GM12878 (cell line): ENCODE measurements at regions not wholly inside any gene's neighbourhood (a gene's known extent, or its start where the extent isn't known, plus 50 kb on each side); places are given as distances from the start of the nearest gene placed in this dataset.

Experiments used
- ATAC-seq: fragments of 200-7000 bp; cut with Tn5 transposase; 3 replicates; pipeline ENCODE4 v1.9.1; 2020; ENCODE audit warnings: mild to moderate bottlenecking, moderate library complexity
- BruUV-seq: library from RNA; stranded (reverse); fragments of 400-500 nt; replicated peaks from 2 replicates; lab custom pipeline; 2021; lab: Mats Ljungman, UMichigan
- CTCF ChIA-PET: fragments of 300-600 bp; sonication (Branson Sonifier 250); formaldehyde crosslinking; extraction: SDS; loops from one replicate; lab custom pipeline; 2021; ENCODE audit warnings: inconsistent platforms; lab: Yijun Ruan, JAX
- POLR2A ChIA-PET: fragments of 350-600 bp; formaldehyde crosslinking; extraction: SDS; loops from one replicate; lab custom pipeline; 2021; ENCODE audit warnings: inconsistent platforms; lab: Charles Lee
- RAD21 ChIA-PET: fragments of 300-600 bp; sonication (Branson Sonifier 250); formaldehyde crosslinking; loops from one replicate; lab custom pipeline; 2023; ENCODE audit warnings: antibody characterized with exemption; ENCODE audit not compliant: unreplicated experiment; lab: Charles Lee
- SMC1A ChIA-PET: fragments of 300-600 bp; sonication (Branson Sonifier 250); formaldehyde crosslinking; loops from one replicate; lab custom pipeline; 2023; ENCODE audit not compliant: unreplicated experiment, uncharacterized antibody; lab: Charles Lee
- DNase-seq: peaks from one replicate; pipeline ENCODE4 v3.0.0-alpha.2; 2011; ENCODE audit warnings: low read depth, low spot score
- FAIRE-seq: peaks from 3 replicates; lab custom pipeline; 2011; peaks lifted over from hg19 to GRCh38; lab: Jason Lieb, UNC
- H2AFZ ChIP-seq: 2 replicates; pipeline ENCODE4 v1.6.0; 2011; ENCODE audit warnings: low read depth, low read length, control low read depth; ENCODE audit not compliant: control insufficient read depth
- H3K27ac ChIP-seq: 2 replicates; pipeline ENCODE4 v1.5.1; 2011; ENCODE audit warnings: control low read depth; ENCODE audit not compliant: control insufficient read depth, insufficient read depth
- H3K27me3 ChIP-seq, 2 experiments: replicated peaks in 1 of 2; 2 replicates each; pipeline versions ENCODE4 v1.6.0 to v1.6.1; 2011; ENCODE audit warnings: low read length in 1 of 2; ENCODE audit not compliant: control insufficient read depth in 2 of 2, insufficient read depth in 2 of 2
- H3K36me3 ChIP-seq, 2 experiments: 2 replicates each; pipeline ENCODE4 v1.5.1; 2011; ENCODE audit warnings: low read length in 1 of 2; ENCODE audit not compliant: control insufficient read depth in 2 of 2, insufficient read depth in 2 of 2
- H3K4me1 ChIP-seq: 2 replicates; pipeline ENCODE4 v1.6.1; 2011; ENCODE audit warnings: mild to moderate bottlenecking, low read length, moderate library complexity, mixed read lengths; ENCODE audit not compliant: control insufficient read depth, insufficient read depth
- H3K4me2 ChIP-seq: 2 replicates; pipeline ENCODE4 v1.6.0; 2011; ENCODE audit warnings: control low read depth; ENCODE audit not compliant: control insufficient read depth, insufficient read depth
- H3K4me3 ChIP-seq: fragments of 200-600 bp; sonication (generic); 2 replicates; pipeline ENCODE4 v1.5.1; 2016
- H3K79me2 ChIP-seq: 2 replicates; pipeline ENCODE4 v1.6.0; 2011; ENCODE audit warnings: low read length; ENCODE audit not compliant: control insufficient read depth, insufficient read depth
- H3K9ac ChIP-seq: 2 replicates; pipeline ENCODE4 v1.8.0; 2011; ENCODE audit warnings: low read length, control low read depth, mixed read lengths; ENCODE audit not compliant: control insufficient read depth, insufficient read depth
- H3K9me3 ChIP-seq: replicated peaks from 3 replicates; pipeline ENCODE4 v1.5.1; 2011; ENCODE audit warnings: mild to moderate bottlenecking, low read length; ENCODE audit not compliant: control insufficient read depth, insufficient read depth
- H4K20me1 ChIP-seq: 2 replicates; pipeline ENCODE4 v1.6.0; 2011; ENCODE audit not compliant: control insufficient read depth, insufficient read depth
- BMI1 ChIP-seq: fragments of 450-650 bp; IDR thresholded peaks from 2 replicates; pipeline ENCODE4 v1.6.1; 2016; ENCODE audit warnings: mild to moderate bottlenecking, moderate library complexity, borderline replicate concordance
- CREB1 ChIP-seq: IDR thresholded peaks from 2 replicates; pipeline ENCODE4 v1.6.1; 2012; ENCODE audit warnings: low read depth, mild to moderate bottlenecking, inconsistent platforms
- HSF1 ChIP-seq: fragments of 150-350 bp; IDR thresholded peaks from 2 replicates; pipeline ENCODE4 v1.6.1; 2014; ENCODE audit warnings: mild to moderate bottlenecking, low read depth, low read length
- KLF5 ChIP-seq: fragments of 450-650 bp; IDR thresholded peaks from 2 replicates; pipeline ENCODE4 v1.6.1; 2014; ENCODE audit warnings: mild to moderate bottlenecking; ENCODE audit not compliant: partially characterized antibody
- PBX3 ChIP-seq: IDR thresholded peaks from 2 replicates; pipeline ENCODE4 v1.6.1; 2011; ENCODE audit warnings: mild to moderate bottlenecking, low read depth, low read length, moderate library complexity; ENCODE audit not compliant: insufficient replicate concordance
- RAD21 ChIP-seq: IDR thresholded peaks from 2 replicates; pipeline ENCODE4 v1.6.1; 2011; ENCODE audit warnings: mild to moderate bottlenecking, low read depth, low read length, moderate library complexity; ENCODE audit not compliant: insufficient read depth
- SMAD5 ChIP-seq: IDR thresholded peaks from 2 replicates; pipeline ENCODE4 v1.6.1; 2016; ENCODE audit warnings: antibody characterized with exemption, low read depth
- ZBTB11 ChIP-seq: fragments of 450-650 bp; formaldehyde crosslinking; IDR thresholded peaks from 2 replicates; pipeline ENCODE4 v1.5.0; 2022; ENCODE audit warnings: mild to moderate bottlenecking, missing genetic modification characterization
- ZNF217 ChIP-seq: fragments of 450-650 bp; IDR thresholded peaks from 2 replicates; pipeline ENCODE4 v1.6.1; 2017; ENCODE audit warnings: antibody characterized with exemption, mild to moderate bottlenecking
- WGBS: methylation state at CpG from one replicate; pipeline ENCODE4 v1.1.6; 2016; ENCODE audit warnings: low lambda C conversion rate; ENCODE audit not compliant: insufficient replicate concordance, insufficient coverage; ENCODE audit errors: missing lambda C conversion rate; 5-methylcytosine and 5-hydroxymethylcytosine counted together
- in situ Hi-C: fragments of 300-500 bp; cut with MboI; formaldehyde crosslinking; loops from 9 replicates; pipeline ENCODE4 v1.14.3; 2018; ENCODE audit warnings: mixed read lengths
- intact Hi-C: fragments of 100-400 bp; cut with micrococcal nuclease; formaldehyde crosslinking; loops from one replicate; pipeline ENCODE4 v1.14.2; 2022; ENCODE audit not compliant: unreplicated experiment

- Histone ChIP-seq H3K4me3 (no peak overlapping the region), H3K4me1 (no peaks in the 10 kb centered on the region), H3K27ac (no peak overlapping the region), H3K36me3 (no peaks in the 10 kb centered on the region), H3K4me2 (no peak overlapping the region), H3K9me3 (no peaks in the 10 kb centered on the region; the same call in 2 of the 3 replicates), H4K20me1 (no peaks in the 10 kb centered on the region), H3K27me3 (no peaks in the 10 kb centered on the region), H2AFZ (no peak overlapping the region), H3K79me2 (no peaks in the 10 kb centered on the region), H3K9ac (no peak overlapping the region)
- no peak for TF ChIP-seq ZBTB11 (CRISPR knock-in tag)
- TF ChIP-seq SMAD5, result no peak
- no peak for TF ChIP-seq KLF5
- TF ChIP-seq RAD21, result no peak
- TF ChIP-seq PBX3, result no peak
- no peak for TF ChIP-seq CREB1
- TF ChIP-seq BMI1, result no peak
- TF ChIP-seq ZNF217, result no peak
- TF ChIP-seq HSF1, result no peak
- ChIA-PET POLR2A (no interaction called here), RAD21 (no interaction called here), CTCF (no interaction called here), SMC1A (no interaction called here)
- 50% methylated on average over 2 of the region's 2 CpGs for WGBS
- no peak for DNase-seq
- FAIRE-seq, result no peak
- intact Hi-C loops, result no loop called here
- in situ Hi-C loops, result no loop called here
- ATAC-seq, result no peak
- BruUV-seq, result no TSS peak
These were observed 329.0 kb downstream of the ZNF536 start for GRCh38 chr19:30701178-30701577.
